Fibroblast of pulmonary artery (primary cell): ENCODE measurements at regions not wholly inside any gene's neighbourhood (a gene's known extent, or its start where the extent isn't known, plus 50 kb on each side); places are given as distances from the start of the nearest gene placed in this dataset.
A peak's percentile ranks its signal among the peaks of the same experiment; 100 is the strongest.

Source experiments
- DNase-seq: peaks from one replicate; pipeline ENCODE4 v3.0.0-alpha.2; 2010; ENCODE audit warnings: low read depth
- H3K4me3 ChIP-seq: replicated peaks from 2 replicates; pipeline ENCODE4 v1.5.1; 2011; ENCODE audit warnings: low read depth, mild to moderate bottlenecking, control low read depth, low read length, moderate library complexity
- TF ChIP-seq, protein P1 (sequence below): IDR thresholded peaks from 2 replicates; pipeline ENCODE4 v1.5.1; 2011; ENCODE audit warnings: mild to moderate bottlenecking, control low read depth, low read length, inconsistent platforms; ENCODE audit errors: missing control alignments

DNA sequence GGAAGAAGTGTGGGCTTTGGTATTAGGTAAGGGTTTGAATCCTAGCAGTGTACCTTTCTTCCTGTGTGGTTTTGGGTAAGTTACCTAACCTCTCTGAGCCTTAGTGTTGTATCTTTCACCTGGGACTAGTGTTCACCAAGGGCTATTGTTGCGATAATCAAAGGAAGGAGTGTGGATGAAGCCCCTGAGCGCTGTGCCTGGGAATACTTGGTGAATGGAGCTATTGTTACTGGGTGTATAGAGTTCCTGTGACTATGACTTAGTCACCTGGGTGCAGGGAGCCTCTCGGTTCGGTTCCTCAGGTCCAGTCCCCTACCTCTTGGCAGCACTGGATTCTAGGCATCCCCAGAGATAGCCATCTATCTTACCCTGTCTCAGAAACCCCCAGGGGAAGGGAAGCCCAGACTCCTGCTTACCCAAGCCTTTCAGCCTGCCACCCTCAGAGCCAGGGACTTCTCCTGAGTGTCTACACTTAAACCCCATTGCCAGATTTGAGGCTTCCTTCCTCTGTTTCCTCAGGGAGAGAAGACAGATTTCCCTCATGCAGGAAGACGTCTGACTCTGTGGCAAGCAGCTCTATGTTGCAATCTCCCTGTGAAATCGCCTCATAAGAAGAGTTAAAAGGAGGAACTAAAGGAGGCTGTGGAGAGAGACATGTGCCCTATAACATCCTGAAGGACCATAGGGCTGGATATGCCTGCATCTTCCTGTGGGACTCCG, 181.0 kb upstream of the PITX1 start:
- no peak overlapping the region for H3K4me3 ChIP-seq
- DNase-seq, result peak; percentile 69
- TF ChIP-seq, protein P1, sequence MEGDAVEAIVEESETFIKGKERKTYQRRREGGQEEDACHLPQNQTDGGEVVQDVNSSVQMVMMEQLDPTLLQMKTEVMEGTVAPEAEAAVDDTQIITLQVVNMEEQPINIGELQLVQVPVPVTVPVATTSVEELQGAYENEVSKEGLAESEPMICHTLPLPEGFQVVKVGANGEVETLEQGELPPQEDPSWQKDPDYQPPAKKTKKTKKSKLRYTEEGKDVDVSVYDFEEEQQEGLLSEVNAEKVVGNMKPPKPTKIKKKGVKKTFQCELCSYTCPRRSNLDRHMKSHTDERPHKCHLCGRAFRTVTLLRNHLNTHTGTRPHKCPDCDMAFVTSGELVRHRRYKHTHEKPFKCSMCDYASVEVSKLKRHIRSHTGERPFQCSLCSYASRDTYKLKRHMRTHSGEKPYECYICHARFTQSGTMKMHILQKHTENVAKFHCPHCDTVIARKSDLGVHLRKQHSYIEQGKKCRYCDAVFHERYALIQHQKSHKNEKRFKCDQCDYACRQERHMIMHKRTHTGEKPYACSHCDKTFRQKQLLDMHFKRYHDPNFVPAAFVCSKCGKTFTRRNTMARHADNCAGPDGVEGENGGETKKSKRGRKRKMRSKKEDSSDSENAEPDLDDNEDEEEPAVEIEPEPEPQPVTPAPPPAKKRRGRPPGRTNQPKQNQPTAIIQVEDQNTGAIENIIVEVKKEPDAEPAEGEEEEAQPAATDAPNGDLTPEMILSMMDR, result no peak

DNA sequence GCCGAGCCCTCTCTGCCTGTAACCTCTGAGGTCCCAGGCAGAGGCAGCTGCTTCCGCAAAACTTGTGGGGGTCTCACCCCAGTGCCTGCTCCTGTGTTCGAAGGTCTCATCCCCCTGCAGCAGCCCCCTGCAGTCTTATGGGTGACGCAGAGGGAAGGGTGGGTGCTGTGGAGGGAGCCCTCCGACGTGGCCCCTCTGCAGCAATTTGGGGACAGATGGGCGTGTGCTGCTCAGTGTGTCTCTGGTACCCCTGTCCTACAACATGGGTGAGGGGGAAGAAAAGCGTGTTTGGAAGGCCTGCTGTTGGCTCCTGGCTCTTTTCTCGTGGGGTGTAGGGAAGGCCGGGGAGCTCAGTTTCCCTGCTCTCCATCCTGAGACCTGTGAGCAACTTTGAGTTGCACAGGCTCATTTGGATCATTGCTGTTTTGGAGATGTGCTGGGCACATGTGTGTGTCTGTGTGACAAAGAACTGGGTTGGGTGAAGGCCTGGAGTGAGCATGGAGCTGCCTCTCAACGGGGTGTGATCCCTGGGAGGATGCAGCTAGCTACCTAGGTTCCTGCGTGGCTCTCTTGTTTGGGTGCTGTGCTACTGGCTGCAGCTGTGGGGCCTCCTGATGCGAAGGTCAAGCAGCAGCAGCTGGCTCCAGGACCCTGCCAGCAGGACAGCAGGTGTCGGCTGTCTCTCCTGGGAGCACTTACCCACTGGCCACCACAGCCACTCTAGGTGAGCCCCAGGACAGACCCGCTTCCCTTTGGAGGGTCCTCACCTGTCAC, 179.6 kb upstream of the PITX1 start:
- TF ChIP-seq, protein P1, result no peak
- H3K4me3 ChIP-seq, result no peak overlapping the region
- DNase-seq, result no peak

DNA sequence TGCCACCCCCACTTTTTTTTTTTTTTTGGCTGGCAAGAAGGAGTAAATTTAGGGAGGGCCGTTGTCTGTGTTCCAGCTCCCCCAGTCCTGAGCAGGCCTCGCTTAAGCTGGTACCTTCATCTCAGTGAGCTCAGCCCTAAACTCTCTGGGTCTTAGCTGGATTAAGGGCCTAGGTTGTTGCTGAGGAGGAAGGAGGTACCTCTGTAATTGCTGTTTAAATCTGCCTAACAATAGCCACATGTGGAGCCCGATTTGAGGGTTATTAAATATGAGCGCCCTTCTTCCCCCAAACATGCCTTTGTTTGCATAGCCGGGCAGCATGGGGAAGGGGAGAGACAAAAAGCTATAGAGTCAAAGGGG, 179.0 kb upstream of the PITX1 start:
- DNase-seq, result no peak
- TF ChIP-seq, protein P1, result no peak
- no peak overlapping the region for H3K4me3 ChIP-seq

DNA sequence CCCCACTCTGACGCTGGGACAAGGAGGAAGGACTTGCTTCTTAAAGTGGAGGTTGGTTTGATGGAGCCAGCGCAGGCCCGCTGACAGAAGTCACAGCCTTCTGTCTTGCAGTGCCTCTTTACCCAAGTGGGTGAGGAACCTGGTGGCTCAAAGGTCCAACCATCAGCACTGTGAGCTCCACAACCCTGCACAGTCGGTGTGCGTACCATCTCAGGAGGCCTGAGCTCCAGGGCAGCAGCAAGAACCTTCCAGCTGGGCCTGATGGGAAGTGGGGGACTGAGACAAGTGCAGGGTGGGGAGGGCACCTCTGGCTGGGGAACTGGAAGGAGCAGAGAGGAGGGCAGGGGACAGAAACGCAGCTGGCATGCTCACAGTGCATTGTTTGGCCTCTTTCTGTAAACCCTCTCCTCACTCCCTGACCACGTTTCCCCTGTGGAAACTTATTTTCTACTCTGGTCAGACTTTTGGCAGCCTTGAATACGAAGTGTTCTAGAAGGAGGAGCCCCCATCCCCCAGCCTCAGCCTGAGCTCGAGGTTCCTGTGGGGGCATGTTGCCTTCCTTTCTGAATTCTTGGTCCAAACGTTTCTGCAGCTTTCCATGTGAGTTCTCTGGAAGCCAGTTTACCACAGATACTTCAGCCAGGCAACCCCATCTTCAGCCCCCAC, 178.5 kb upstream of the PITX1 start:
- TF ChIP-seq, protein P1, result no peak
- no peak overlapping the region for H3K4me3 ChIP-seq
- DNase-seq, result no peak

DNA sequence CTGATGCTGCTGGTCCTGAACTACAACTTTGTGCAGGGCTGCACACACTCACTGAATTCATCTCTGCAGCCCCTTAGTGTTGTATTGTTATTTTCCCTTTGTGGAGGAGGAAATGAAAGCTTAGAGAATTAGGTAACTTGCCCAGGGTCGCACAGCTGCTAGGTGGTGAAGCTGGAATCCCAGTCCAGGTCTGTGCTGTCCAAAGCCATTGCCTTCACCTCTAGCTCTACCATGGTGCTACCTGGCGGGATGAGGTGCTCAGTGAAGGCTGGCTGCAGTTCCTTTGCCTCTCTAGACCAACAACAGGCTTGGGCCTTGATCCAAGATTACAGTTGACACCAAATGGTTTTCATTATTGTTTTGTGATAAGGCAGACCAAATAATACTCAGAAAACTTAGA, 177.8 kb upstream of the PITX1 start:
- TF ChIP-seq, protein P1, result no peak
- DNase-seq, result no peak
- H3K4me3 ChIP-seq, result no peak overlapping the region

DNA sequence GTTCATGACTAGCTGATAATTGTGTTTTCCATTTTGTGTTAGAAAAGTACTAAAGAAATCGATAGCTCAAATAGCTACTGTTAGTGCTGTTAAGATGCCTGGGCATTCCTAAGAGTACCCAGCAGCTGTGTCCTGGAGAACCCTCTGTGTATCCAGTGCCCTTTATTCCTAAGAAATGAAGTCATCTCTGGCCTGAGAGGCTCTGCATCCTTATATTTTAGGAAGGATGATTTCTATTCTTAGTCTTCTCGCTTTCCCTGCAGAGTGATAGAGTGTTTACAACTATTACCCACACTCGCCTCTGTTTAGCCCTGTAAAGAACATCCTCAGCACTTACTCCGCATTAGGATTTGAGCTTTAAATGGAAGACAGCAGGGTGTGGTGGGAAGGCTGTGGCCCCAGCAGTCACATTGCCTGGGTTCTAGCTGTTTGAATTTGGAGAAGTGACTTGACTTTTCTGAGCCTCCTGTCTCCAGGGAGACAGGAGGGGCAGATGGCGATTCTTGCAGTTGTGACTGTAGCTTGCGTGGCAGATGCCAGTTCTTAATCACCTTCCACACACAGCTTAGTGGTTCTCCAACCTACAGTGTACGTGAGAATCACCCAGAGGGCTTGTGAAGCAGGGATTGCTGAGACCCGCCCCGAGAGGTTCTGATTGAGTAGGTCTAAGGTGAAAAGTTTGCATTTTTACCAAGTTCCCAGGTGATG, 177.2 kb upstream of the PITX1 start:
- no peak for DNase-seq
- no peak overlapping the region for H3K4me3 ChIP-seq
- TF ChIP-seq, protein P1, result no peak
